K562 (cell line): ENCODE measurements at regions not wholly inside any gene's neighbourhood (a gene's known extent, or its start where the extent isn't known, plus 50 kb on each side); places are given as distances from the start of the nearest gene placed in this dataset.

Experiments used
- ADNP ChIP-seq: fragments of 200-800 bp; sonication (Bioruptor generic); IDR thresholded peaks from 2 replicates; pipeline ENCODE4 v1.6.1; 2016; ENCODE audit warnings: missing genetic modification characterization, missing compliant biosample characterization
- ASH1L ChIP-seq: fragments of 450-650 bp; IDR thresholded peaks from 2 replicates; pipeline ENCODE4 v1.6.1; 2018; ENCODE audit warnings: borderline replicate concordance, mild to moderate bottlenecking, low read depth; ENCODE audit not compliant: partially characterized antibody
- CBFA2T3 ChIP-seq: fragments of 450-650 bp; IDR thresholded peaks from 2 replicates; pipeline ENCODE4 v1.6.1; 2017
- CC2D1A ChIP-seq: fragments of 450-650 bp; IDR thresholded peaks from 2 replicates; pipeline ENCODE4 v1.6.1; 2017; ENCODE audit warnings: mild to moderate bottlenecking
- CREBBP ChIP-seq: IDR thresholded peaks from one replicate; pipeline ENCODE4 v1.6.1; 2012; ENCODE audit warnings: low read depth, mild to moderate bottlenecking, control low read depth, inconsistent platforms, low read length
- DACH1 ChIP-seq: fragments of 450-650 bp; IDR thresholded peaks from 2 replicates; pipeline ENCODE4 v1.6.1; 2018; ENCODE audit not compliant: partially characterized antibody
- ETV5 ChIP-seq: sonication (generic); formaldehyde crosslinking; IDR thresholded peaks from 2 replicates; pipeline ENCODE4 v1.4.0; 2020; ENCODE audit warnings: low read depth, mild to moderate bottlenecking, missing genetic modification reagents
- FUS ChIP-seq: fragments of 200-400 bp; formaldehyde crosslinking; optimal IDR thresholded peaks from 2 replicates; pipeline ENCODE3; 2017; ENCODE audit warnings: low read depth, low read length
- HDGF ChIP-seq: fragments of 450-650 bp; IDR thresholded peaks from 2 replicates; pipeline ENCODE4 v1.6.1; 2016
- KLF6 ChIP-seq: fragments of 250-450 bp; sonication (Bioruptor Pico); IDR thresholded peaks from 2 replicates; pipeline ENCODE4 v1.4.0; 2020; ENCODE audit warnings: mild to moderate bottlenecking, moderate library complexity, borderline replicate concordance
- RAD21 ChIP-seq, 2 experiments: fragments of 250-450 bp in 1 of 2; fragments of 450-650 bp in 1 of 2; sonication (Bioruptor Pico) in 1 of 2; formaldehyde crosslinking in 1 of 2; IDR thresholded peaks in 1 of 2; conservative IDR thresholded peaks in 1 of 2; 2 replicates each; pipeline versions ENCODE4 v1.4.0 to v1.8.0; 2020 to 2022; ENCODE audit warnings: mild to moderate bottlenecking in 2 of 2, moderate library complexity in 1 of 2
- RFX1 ChIP-seq: fragments of 450-650 bp; IDR thresholded peaks from 2 replicates; pipeline ENCODE4 v1.6.1; 2016; ENCODE audit warnings: mild to moderate bottlenecking, moderate library complexity
- RUNX1 ChIP-seq: sonication (generic); IDR thresholded peaks from 2 replicates; pipeline ENCODE4 v1.6.1; 2016; ENCODE audit warnings: antibody characterized with exemption, low read depth
- SMAD3 ChIP-seq: fragments of 450-650 bp; formaldehyde crosslinking; conservative IDR thresholded peaks from 2 replicates; pipeline ENCODE4 v1.4.0; 2020; ENCODE audit warnings: mild to moderate bottlenecking
- U2AF2 ChIP-seq: fragments of 200-400 bp; formaldehyde crosslinking; optimal IDR thresholded peaks from 2 replicates; pipeline ENCODE3; 2017; ENCODE audit warnings: low read depth, mild to moderate bottlenecking, low read length
- ZNF124 ChIP-seq: sonication (generic); formaldehyde crosslinking; IDR thresholded peaks from 2 replicates; pipeline ENCODE4 v1.8.1; 2022; ENCODE audit warnings: missing genetic modification reagents
- ZNF586 ChIP-seq: fragments of 450-650 bp; formaldehyde crosslinking; conservative IDR thresholded peaks from 2 replicates; pipeline ENCODE4 v1.4.0; 2020; ENCODE audit warnings: mild to moderate bottlenecking, moderate library complexity
- ZNF592 ChIP-seq: fragments of 450-650 bp; IDR thresholded peaks from 2 replicates; pipeline ENCODE4 v1.6.1; 2017; ENCODE audit warnings: antibody characterized with exemption, mild to moderate bottlenecking
- ZNF655 ChIP-seq: fragments of 250-450 bp; sonication (Bioruptor Pico); IDR thresholded peaks from 2 replicates; pipeline ENCODE4 v1.5.0; 2021
- TF ChIP-seq, protein P1 (sequence below): fragments of 250-450 bp; sonication (Bioruptor Pico); IDR thresholded peaks from 2 replicates; pipeline ENCODE4 v1.8.0; 2022; ENCODE audit warnings: moderate library complexity, mild to moderate bottlenecking, inconsistent platforms
- TF ChIP-seq, protein P2 (sequence below): fragments of 450-650 bp; formaldehyde crosslinking; IDR thresholded peaks from 2 replicates; pipeline ENCODE4 v1.4.0; 2020; ENCODE audit warnings: mild to moderate bottlenecking, mixed read lengths

DNA sequence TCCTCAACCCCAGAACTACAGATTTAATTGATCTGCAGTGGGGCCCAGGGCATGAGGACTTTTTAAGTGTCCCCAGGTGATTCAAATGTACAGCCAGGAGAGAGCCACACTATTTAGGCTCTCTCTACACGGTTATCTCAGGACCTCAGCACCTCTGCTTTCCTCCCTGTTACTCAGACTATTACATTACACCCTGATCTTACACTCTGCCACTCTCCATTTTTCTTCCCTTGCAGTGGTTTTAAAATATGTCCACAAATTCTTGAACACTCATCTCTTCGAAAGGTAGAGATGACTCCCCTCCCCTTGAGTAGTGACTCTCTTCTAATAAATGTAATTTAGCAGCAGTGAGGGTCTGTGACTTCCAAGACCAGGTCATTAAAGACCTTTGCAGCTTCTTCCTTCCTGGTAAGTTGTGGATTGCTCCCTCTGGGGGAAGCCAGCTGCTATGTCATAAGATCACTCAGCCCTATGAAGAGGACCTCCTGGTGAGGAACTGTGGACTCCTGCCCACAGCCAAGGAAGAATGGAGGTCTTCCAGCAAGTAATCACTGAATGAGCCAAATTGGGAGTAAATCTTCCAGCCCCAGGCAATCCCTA, 87.5 kb upstream of the SSBP2 start (continued):
- 0 out of 2 replicates have a peak, but pooled peaks have one; percentile 55 for TF ChIP-seq ZNF592
- peak; percentile 80 to 89 for TF ChIP-seq RAD21 (CRISPR knock-in tag; conservative IDR thresholded peaks at IDR 0.05 in 1 of 2, IDR thresholded peaks at IDR 0.05 in 1 of 2)
- TF ChIP-seq FUS = no peak
- TF ChIP-seq KLF6 (CRISPR knock-in tag) = no peak
- TF ChIP-seq, protein P1, sequence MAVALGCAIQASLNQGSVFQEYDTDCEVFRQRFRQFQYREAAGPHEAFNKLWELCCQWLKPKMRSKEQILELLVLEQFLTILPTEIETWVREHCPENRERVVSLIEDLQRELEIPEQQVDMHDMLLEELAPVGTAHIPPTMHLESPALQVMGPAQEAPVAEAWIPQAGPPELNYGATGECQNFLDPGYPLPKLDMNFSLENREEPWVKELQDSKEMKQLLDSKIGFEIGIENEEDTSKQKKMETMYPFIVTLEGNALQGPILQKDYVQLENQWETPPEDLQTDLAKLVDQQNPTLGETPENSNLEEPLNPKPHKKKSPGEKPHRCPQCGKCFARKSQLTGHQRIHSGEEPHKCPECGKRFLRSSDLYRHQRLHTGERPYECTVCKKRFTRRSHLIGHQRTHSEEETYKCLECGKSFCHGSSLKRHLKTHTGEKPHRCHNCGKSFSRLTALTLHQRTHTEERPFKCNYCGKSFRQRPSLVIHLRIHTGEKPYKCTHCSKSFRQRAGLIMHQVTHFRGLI (CRISPR knock-in tag) = no peak
- 0 out of 2 replicates have a peak, but pooled peaks have one; percentile 21 for TF ChIP-seq ETV5 (CRISPR knock-in tag)
- TF ChIP-seq ZNF586 (CRISPR knock-in tag) = no peak
- 0 out of 2 replicates have a peak, but pooled peaks have one; percentile 33 for TF ChIP-seq HDGF
- TF ChIP-seq RUNX1 = no peak
- no peak for TF ChIP-seq ZNF655
- no peak for TF ChIP-seq CBFA2T3
- no peak for TF ChIP-seq ASH1L
- no peak for TF ChIP-seq CREBBP
- no peak for TF ChIP-seq CC2D1A
- TF ChIP-seq, protein P2, sequence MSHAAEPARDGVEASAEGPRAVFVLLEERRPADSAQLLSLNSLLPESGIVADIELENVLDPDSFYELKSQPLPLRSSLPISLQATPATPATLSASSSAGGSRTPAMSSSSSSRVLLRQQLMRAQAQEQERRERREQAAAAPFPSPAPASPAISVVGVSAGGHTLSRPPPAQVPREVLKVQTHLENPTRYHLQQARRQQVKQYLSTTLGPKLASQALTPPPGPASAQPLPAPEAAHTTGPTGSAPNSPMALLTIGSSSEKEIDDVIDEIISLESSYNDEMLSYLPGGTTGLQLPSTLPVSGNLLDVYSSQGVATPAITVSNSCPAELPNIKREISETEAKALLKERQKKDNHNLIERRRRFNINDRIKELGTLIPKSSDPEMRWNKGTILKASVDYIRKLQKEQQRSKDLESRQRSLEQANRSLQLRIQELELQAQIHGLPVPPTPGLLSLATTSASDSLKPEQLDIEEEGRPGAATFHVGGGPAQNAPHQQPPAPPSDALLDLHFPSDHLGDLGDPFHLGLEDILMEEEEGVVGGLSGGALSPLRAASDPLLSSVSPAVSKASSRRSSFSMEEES (CRISPR knock-in tag) = no peak
- no peak for TF ChIP-seq ZNF124
- TF ChIP-seq RFX1 = no peak
- no peak for TF ChIP-seq U2AF2
- no peak for TF ChIP-seq DACH1
- TF ChIP-seq SMAD3 (CRISPR knock-in tag) = no peak
- TF ChIP-seq ADNP (tag) = 0 out of 2 replicates have a peak, but pooled peaks have one; percentile 35
